Natural killer cell (primary cell): ENCODE measurements at regions not wholly inside any gene's neighbourhood (a gene's known extent, or its start where the extent isn't known, plus 50 kb on each side); places are given as distances from the start of the nearest gene placed in this dataset.

Experiments used
- ATAC-seq, 3 donors: fragments of 150-1000 bp in 2 of 3; fragments of 200-7000 bp in 1 of 3; cut with Tn5 transposase; 1 replicate in 1 of 3; 2 replicates in 2 of 3; pipeline ENCODE4 v1.10.0; 2021; ENCODE audit warnings: mild to moderate bottlenecking in 2 of 3, moderate library complexity in 2 of 3
- DNase-seq, 2 donors: peaks; one replicate each; pipeline versions ENCODE4 v3.0.0 to v3.0.0-alpha.2; 2013 to 2021; ENCODE audit warnings: mixed read lengths in 1 of 2
- H3K27ac ChIP-seq: one replicate; pipeline ENCODE4 v1.5.1; 2013; ENCODE audit warnings: mild to moderate bottlenecking, low read length
- H3K27me3 ChIP-seq: one replicate; pipeline ENCODE4 v1.6.1; 2013; ENCODE audit warnings: low read length; ENCODE audit not compliant: control insufficient read depth, insufficient read depth
- H3K36me3 ChIP-seq: one replicate; pipeline ENCODE4 v1.6.1; 2013; ENCODE audit warnings: low read length; ENCODE audit not compliant: control insufficient read depth, insufficient read depth
- H3K4me1 ChIP-seq: one replicate; pipeline ENCODE4 v1.6.1; 2013; ENCODE audit warnings: low read length; ENCODE audit not compliant: control insufficient read depth, insufficient read depth
- H3K4me3 ChIP-seq: one replicate; pipeline ENCODE4 v1.5.1; 2013; ENCODE audit warnings: low read length
- H3K9me3 ChIP-seq: one replicate; pipeline ENCODE4 v1.6.1; 2013; ENCODE audit warnings: low read length; ENCODE audit not compliant: control insufficient read depth, insufficient read depth
- H3K27ac Mint-ChIP-seq, 2 donors: one replicate each; pipeline ENCODE4 v1.8.0; 2022; ENCODE audit warnings: mild to moderate bottlenecking in 2 of 2, mixed read lengths in 2 of 2, moderate library complexity in 1 of 2
- H3K27me3 Mint-ChIP-seq, 2 donors: one replicate each; pipeline ENCODE4 v1.8.0; 2022; ENCODE audit warnings: low read depth in 2 of 2, mixed read lengths in 2 of 2
- H3K36me3 Mint-ChIP-seq: one replicate; pipeline ENCODE4 v1.8.0; 2022; ENCODE audit warnings: mixed read lengths
- H3K4me1 Mint-ChIP-seq, 2 donors: one replicate each; pipeline ENCODE4 v1.8.0; 2022; ENCODE audit warnings: mixed read lengths in 2 of 2
- H3K4me3 Mint-ChIP-seq: one replicate; pipeline ENCODE4 v1.8.0; 2022; ENCODE audit warnings: mild to moderate bottlenecking, moderate library complexity, mixed read lengths
- H3K9me3 Mint-ChIP-seq, 2 donors: one replicate each; pipeline ENCODE4 v1.8.0; 2022; ENCODE audit warnings: mixed read lengths in 2 of 2
- WGBS: methylation state at CpG from one replicate; pipeline ENCODE4 v1.1.7; 2013; ENCODE audit warnings: missing lambda C conversion rate; ENCODE audit not compliant: insufficient coverage; 5-methylcytosine and 5-hydroxymethylcytosine counted together
- intact Hi-C: fragments of 100-400 bp; cut with micrococcal nuclease; formaldehyde crosslinking; loops from one replicate; pipeline ENCODE4 v1.14.2; 2022
- TF ChIP-seq, protein P1 (sequence below): fragments of 200-600 bp; IDR thresholded peaks from one replicate; pipeline ENCODE4 v1.8.0; 2022; ENCODE audit warnings: antibody characterized with exemption

DNA sequence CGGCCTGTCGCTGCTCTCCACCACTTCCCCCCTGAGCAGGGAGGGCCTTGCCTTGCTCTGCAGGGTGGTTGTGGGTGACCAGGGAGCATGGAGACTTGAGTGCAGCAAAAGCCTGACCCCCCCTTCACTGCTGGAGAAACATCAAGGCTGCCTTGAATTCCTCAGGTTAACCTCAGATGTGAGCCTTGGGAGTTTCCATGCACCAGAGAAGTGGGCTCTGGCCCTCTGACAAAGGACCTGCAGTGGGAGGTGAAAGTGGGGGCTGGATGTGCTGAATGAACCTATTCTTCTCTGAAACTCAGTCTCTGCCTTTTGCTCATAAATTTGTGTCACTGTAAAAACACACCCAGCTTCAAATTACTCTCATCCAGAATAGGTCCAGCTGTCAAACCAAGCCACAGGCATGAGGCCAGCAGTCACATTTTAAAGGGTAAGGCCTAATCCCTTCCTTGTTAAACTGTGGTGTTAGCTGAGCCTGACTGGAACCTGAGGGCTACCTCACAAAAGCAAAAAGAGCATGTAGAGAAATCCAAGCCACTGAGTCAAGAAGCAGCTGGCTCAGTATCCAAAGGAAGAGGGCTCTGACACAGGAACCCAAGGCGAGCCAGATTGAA, 356.8 kb downstream of the CCSER2 start:
- intact Hi-C loops, result no loop called here
- no peak overlapping the region for H3K4me3 ChIP-seq
- peaks cover 0 to 3% of the 10 kb centered on the region in 2 donors for H3K27me3 Mint-ChIP-seq
- no peak overlapping the region for H3K4me3 Mint-ChIP-seq
- H3K36me3 Mint-ChIP-seq, result no peaks in the 10 kb centered on the region
- H3K27me3 ChIP-seq, result no peaks in the 10 kb centered on the region
- no peaks in the 10 kb centered on the region for H3K4me1 Mint-ChIP-seq
- DNase-seq (no peak), ATAC-seq (no peak)
- no peak overlapping the region for H3K27ac ChIP-seq
- no peaks in the 10 kb centered on the region for H3K4me1 ChIP-seq
- H3K27ac Mint-ChIP-seq, result no peak overlapping the region
- H3K9me3 Mint-ChIP-seq, result no peaks in the 10 kb centered on the region
- TF ChIP-seq, protein P1, sequence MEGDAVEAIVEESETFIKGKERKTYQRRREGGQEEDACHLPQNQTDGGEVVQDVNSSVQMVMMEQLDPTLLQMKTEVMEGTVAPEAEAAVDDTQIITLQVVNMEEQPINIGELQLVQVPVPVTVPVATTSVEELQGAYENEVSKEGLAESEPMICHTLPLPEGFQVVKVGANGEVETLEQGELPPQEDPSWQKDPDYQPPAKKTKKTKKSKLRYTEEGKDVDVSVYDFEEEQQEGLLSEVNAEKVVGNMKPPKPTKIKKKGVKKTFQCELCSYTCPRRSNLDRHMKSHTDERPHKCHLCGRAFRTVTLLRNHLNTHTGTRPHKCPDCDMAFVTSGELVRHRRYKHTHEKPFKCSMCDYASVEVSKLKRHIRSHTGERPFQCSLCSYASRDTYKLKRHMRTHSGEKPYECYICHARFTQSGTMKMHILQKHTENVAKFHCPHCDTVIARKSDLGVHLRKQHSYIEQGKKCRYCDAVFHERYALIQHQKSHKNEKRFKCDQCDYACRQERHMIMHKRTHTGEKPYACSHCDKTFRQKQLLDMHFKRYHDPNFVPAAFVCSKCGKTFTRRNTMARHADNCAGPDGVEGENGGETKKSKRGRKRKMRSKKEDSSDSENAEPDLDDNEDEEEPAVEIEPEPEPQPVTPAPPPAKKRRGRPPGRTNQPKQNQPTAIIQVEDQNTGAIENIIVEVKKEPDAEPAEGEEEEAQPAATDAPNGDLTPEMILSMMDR, result no peak
- H3K36me3 ChIP-seq, result no peaks in the 10 kb centered on the region
- 85% methylated on average over 2 of the region's 3 CpGs for WGBS
- H3K9me3 ChIP-seq, result no peaks in the 10 kb centered on the region

DNA sequence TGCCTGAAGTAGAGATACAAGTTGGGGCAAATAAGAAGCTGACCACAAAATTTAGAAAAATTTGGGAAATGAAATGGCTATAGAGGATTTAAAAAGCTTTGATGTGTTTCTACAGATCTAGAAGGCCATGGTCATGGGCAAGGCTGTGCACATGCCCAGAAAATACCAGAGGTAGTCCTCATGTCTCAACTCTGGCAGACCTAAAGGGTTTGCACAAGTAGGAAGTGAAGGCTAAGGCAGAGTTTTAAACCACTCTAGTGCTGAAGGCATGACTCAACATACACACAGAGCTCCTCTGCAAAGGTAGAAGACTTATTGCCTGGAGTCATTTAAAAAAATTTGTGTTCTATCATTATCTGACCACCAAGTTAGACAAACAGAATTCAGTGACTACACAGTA, 364.6 kb downstream of the CCSER2 start:
- H3K4me1 ChIP-seq, result no peaks in the 10 kb centered on the region
- H3K4me3 ChIP-seq, result no peak overlapping the region
- no peaks in the 10 kb centered on the region for H3K27me3 Mint-ChIP-seq
- peaks cover 3% of the 10 kb centered on the region in 2 donors for H3K9me3 Mint-ChIP-seq
- no peaks in the 10 kb centered on the region for H3K27me3 ChIP-seq
- no peaks in the 10 kb centered on the region for H3K36me3 ChIP-seq
- ATAC-seq (no peak), DNase-seq (no peak)
- no peak overlapping the region for H3K4me3 Mint-ChIP-seq
- TF ChIP-seq, protein P1, result no peak
- no peak overlapping the region for H3K27ac ChIP-seq
- intact Hi-C loops, result no loop called here
- H3K36me3 Mint-ChIP-seq, result no peaks in the 10 kb centered on the region
- no peak overlapping the region for H3K27ac Mint-ChIP-seq
- H3K4me1 Mint-ChIP-seq, result no peaks in the 10 kb centered on the region
- no peaks in the 10 kb centered on the region for H3K9me3 ChIP-seq

DNA sequence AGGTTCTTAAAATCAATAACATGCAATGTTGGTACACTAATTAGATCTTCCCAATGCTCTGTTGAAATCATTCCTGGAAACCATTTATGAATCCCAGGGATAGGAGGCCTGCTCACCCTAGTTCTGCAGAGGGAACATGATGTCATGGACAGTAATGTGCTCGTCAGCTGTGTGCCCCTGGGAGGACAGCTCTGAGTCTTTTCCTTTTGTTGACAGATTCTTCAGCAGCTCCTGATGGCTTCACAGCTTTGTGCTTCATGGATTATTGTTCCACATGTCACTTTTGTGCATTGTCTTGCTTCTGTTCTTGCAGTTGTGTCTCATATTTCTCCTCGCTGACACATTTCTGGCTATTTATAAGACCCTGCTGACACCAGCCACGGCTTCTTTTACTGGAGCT, 367.5 kb downstream of the CCSER2 start:
- no peak for ATAC-seq
- peaks cover 3% of the 10 kb centered on the region in 2 donors for H3K9me3 Mint-ChIP-seq

More for the DNA sequence above, 367.5 kb downstream of the CCSER2 start:
- intact Hi-C loops, result no loop called here
- Mint-ChIP-seq H3K36me3 (no peaks in the 10 kb centered on the region), H3K4me1 (no peaks in the 10 kb centered on the region), H3K27me3 (peaks cover 6 to 7% of the 10 kb centered on the region in 2 donors), H3K27ac (no peak overlapping the region), H3K4me3 (no peak overlapping the region)
- Histone ChIP-seq H3K9me3 (no peaks in the 10 kb centered on the region), H3K4me1 (no peaks in the 10 kb centered on the region), H3K36me3 (no peaks in the 10 kb centered on the region), H3K4me3 (no peak overlapping the region), H3K27me3 (no peaks in the 10 kb centered on the region), H3K27ac (no peak overlapping the region)
- DNase-seq, result no peak
- TF ChIP-seq, protein P1, result no peak
- WGBS, result 67% methylated on average over 3 of the region's 3 CpGs
